ENCODE measurements at regions not wholly inside any gene's neighbourhood (a gene's known extent, or its start where the extent isn't known, plus 50 kb on each side); places are given as distances from the start of the nearest gene placed in this dataset.

DNA sequence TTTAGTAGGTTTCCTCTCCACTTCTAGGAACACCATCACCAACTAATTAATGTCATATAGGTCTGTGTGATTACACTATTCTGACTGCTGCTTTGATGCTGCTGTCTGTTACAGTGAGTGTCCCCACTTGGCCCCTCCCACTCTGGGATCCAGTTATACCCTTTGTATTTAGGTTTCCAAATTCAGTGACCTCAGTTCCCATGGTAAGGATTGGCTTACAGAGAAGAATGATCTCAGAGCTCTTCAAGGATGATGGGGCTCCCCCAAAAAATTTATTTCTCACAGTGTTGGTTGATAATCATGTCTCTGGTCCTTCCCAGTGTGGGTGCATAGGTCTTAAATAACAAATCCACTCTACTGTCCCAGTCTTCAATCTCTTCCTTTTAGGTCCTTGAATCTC is 210.0 kb upstream of the MYL2 start:
- no peaks in the 10 kb centered on the region for H3K27me3 ChIP-seq (ENCODE audit: control insufficient read depth in 4 of 4, insufficient read depth in 4 of 4, low read length in 3 of 4)
- no peak overlapping the region for H3K4me3 ChIP-seq (ENCODE audit: low read depth in 1 of 3, low read length in 3 of 3)
- DNase-seq (ENCODE audit: low spot score), result no peak
- H3K36me3 ChIP-seq (ENCODE audit: control insufficient read depth in 4 of 4, insufficient read depth in 3 of 4, low read depth in 1 of 4, low read length in 3 of 4), result peaks cover 0 to 7% (median 2%) of the 10 kb centered on the region in 4 donors
- no peak overlapping the region for H3K9ac ChIP-seq (ENCODE audit: low read depth in 1 of 2, low read length in 2 of 2)
- TF ChIP-seq FOXA2 (IDR thresholded peaks at IDR 0.05), result no peak
- TF ChIP-seq, protein P1, sequence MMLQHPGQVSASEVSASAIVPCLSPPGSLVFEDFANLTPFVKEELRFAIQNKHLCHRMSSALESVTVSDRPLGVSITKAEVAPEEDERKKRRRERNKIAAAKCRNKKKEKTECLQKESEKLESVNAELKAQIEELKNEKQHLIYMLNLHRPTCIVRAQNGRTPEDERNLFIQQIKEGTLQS (IDR thresholded peaks at IDR 0.05), result no peak
- no peak for TF ChIP-seq GABPA (IDR thresholded peaks at IDR 0.05 in 1 of 2, conservative IDR thresholded peaks at IDR 0.05 in 1 of 2)
- no peak for TF ChIP-seq YY1 (IDR thresholded peaks at IDR 0.05)
- no peak for TF ChIP-seq SP1 (IDR thresholded peaks at IDR 0.05)
- no peak for TF ChIP-seq FOXA1 (IDR thresholded peaks at IDR 0.05)
- no peak for TF ChIP-seq RAD21 (IDR thresholded peaks at IDR 0.05)
- no peak for TF ChIP-seq RXRA (IDR thresholded peaks at IDR 0.05)
- no peak for TF ChIP-seq HNF4A (conservative IDR thresholded peaks at IDR 0.05)
- TF ChIP-seq, protein P2, sequence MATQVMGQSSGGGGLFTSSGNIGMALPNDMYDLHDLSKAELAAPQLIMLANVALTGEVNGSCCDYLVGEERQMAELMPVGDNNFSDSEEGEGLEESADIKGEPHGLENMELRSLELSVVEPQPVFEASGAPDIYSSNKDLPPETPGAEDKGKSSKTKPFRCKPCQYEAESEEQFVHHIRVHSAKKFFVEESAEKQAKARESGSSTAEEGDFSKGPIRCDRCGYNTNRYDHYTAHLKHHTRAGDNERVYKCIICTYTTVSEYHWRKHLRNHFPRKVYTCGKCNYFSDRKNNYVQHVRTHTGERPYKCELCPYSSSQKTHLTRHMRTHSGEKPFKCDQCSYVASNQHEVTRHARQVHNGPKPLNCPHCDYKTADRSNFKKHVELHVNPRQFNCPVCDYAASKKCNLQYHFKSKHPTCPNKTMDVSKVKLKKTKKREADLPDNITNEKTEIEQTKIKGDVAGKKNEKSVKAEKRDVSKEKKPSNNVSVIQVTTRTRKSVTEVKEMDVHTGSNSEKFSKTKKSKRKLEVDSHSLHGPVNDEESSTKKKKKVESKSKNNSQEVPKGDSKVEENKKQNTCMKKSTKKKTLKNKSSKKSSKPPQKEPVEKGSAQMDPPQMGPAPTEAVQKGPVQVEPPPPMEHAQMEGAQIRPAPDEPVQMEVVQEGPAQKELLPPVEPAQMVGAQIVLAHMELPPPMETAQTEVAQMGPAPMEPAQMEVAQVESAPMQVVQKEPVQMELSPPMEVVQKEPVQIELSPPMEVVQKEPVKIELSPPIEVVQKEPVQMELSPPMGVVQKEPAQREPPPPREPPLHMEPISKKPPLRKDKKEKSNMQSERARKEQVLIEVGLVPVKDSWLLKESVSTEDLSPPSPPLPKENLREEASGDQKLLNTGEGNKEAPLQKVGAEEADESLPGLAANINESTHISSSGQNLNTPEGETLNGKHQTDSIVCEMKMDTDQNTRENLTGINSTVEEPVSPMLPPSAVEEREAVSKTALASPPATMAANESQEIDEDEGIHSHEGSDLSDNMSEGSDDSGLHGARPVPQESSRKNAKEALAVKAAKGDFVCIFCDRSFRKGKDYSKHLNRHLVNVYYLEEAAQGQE (IDR thresholded peaks at IDR 0.05), result no peak
- TF ChIP-seq, protein P3, sequence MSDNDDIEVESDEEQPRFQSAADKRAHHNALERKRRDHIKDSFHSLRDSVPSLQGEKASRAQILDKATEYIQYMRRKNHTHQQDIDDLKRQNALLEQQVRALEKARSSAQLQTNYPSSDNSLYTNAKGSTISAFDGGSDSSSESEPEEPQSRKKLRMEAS (IDR thresholded peaks at IDR 0.05), result no peak
- TF ChIP-seq TAF1 (conservative IDR thresholded peaks at IDR 0.05), result no peak
- TF ChIP-seq, protein P4, sequence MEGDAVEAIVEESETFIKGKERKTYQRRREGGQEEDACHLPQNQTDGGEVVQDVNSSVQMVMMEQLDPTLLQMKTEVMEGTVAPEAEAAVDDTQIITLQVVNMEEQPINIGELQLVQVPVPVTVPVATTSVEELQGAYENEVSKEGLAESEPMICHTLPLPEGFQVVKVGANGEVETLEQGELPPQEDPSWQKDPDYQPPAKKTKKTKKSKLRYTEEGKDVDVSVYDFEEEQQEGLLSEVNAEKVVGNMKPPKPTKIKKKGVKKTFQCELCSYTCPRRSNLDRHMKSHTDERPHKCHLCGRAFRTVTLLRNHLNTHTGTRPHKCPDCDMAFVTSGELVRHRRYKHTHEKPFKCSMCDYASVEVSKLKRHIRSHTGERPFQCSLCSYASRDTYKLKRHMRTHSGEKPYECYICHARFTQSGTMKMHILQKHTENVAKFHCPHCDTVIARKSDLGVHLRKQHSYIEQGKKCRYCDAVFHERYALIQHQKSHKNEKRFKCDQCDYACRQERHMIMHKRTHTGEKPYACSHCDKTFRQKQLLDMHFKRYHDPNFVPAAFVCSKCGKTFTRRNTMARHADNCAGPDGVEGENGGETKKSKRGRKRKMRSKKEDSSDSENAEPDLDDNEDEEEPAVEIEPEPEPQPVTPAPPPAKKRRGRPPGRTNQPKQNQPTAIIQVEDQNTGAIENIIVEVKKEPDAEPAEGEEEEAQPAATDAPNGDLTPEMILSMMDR (IDR thresholded peaks at IDR 0.05; ENCODE audit: low read depth, low read length, missing input control), result no peak
- no peak for TF ChIP-seq NR2F2 (IDR thresholded peaks at IDR 0.05)
- TF ChIP-seq, protein P5, sequence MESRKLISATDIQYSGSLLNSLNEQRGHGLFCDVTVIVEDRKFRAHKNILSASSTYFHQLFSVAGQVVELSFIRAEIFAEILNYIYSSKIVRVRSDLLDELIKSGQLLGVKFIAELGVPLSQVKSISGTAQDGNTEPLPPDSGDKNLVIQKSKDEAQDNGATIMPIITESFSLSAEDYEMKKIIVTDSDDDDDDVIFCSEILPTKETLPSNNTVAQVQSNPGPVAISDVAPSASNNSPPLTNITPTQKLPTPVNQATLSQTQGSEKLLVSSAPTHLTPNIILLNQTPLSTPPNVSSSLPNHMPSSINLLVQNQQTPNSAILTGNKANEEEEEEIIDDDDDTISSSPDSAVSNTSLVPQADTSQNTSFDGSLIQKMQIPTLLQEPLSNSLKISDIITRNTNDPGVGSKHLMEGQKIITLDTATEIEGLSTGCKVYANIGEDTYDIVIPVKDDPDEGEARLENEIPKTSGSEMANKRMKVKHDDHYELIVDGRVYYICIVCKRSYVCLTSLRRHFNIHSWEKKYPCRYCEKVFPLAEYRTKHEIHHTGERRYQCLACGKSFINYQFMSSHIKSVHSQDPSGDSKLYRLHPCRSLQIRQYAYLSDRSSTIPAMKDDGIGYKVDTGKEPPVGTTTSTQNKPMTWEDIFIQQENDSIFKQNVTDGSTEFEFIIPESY (IDR thresholded peaks at IDR 0.05), result no peak
- no peak for TF ChIP-seq EGR1 (IDR thresholded peaks at IDR 0.05; ENCODE audit: low read depth in 2 of 2)
- no peak for TF ChIP-seq HNF4G (IDR thresholded peaks at IDR 0.05)
- TF ChIP-seq JUND (IDR thresholded peaks at IDR 0.05), result no peak
- H3K9me3 ChIP-seq (ENCODE audit: control insufficient read depth in 4 of 4, low read length in 3 of 4), result peaks cover 0 to 4% (median 0%) of the 10 kb centered on the region in 4 donors
- H3K27ac ChIP-seq (ENCODE audit: low read depth in 1 of 2, low read length in 2 of 2), result no peak overlapping the region
- H3K4me1 ChIP-seq (ENCODE audit: control insufficient read depth in 4 of 4, insufficient read depth in 4 of 4, low read length in 3 of 4), result peaks cover 0 to 3% (median 0%) of the 10 kb centered on the region in 4 donors
